Stimulated activated effector memory CD8-positive, alpha-beta T cell treated with anti-CD3 and anti-CD28 coated beads, Interleukin-12 subunit alpha, Interleukin-12 subunit beta, amount 100 ng/mL, for 72 hours (primary cell): ENCODE measurements at regions not wholly inside any gene's neighbourhood (a gene's known extent, or its start where the extent isn't known, plus 50 kb on each side); places are given as distances from the start of the nearest gene placed in this dataset.
"Not testable (repeated sequence)": the region's sequence is repeated elsewhere in the genome, so short reads cannot be mapped to it uniquely, and the experiment has no call there.

Source experiments
- ATAC-seq: fragments of 150-1000 bp; cut with Tn5 transposase; 2 replicates; pipeline ENCODE4 v1.10.0; 2021
- DNase-seq, 2 donors: peaks; one replicate each; pipeline ENCODE4 v3.0.0; 2021 to 2022; ENCODE audit warnings: low spot score in 2 of 2
- H3K27ac Mint-ChIP-seq: one replicate; pipeline ENCODE4 v1.8.0; 2022; ENCODE audit warnings: mild to moderate bottlenecking, mixed read lengths
- H3K36me3 Mint-ChIP-seq: one replicate; pipeline ENCODE4 v1.8.0; 2022; ENCODE audit warnings: mild to moderate bottlenecking, mixed read lengths
- H3K4me1 Mint-ChIP-seq: one replicate; pipeline ENCODE4 v1.8.0; 2022; ENCODE audit warnings: mixed read lengths
- H3K4me3 Mint-ChIP-seq: one replicate; pipeline ENCODE4 v1.8.0; 2022; ENCODE audit warnings: mild to moderate bottlenecking, mixed read lengths
- H3K9me3 Mint-ChIP-seq: one replicate; pipeline ENCODE4 v1.8.0; 2022; ENCODE audit warnings: mixed read lengths

DNA sequence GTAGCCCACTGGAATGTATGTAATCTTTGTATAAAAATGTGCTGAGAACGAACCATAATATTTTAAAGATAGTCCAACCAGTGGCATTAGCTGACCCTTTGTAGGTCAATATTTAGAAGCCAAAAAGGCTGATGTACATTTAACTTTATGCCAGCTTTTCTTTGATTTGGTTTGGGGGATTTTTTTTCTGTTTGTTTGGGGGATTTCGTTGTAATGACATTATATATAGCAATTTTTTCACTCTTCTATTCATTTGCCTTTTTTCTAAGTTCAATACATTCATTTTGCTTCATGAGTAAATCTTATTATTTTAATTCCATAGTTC lies 382.0 kb upstream of the NOCT start:
- Mint-ChIP-seq H3K27ac (no peak overlapping the region), H3K4me3 (no peak overlapping the region), H3K36me3 (no peaks in the 10 kb centered on the region), H3K9me3 (peaks cover 6% of the 10 kb centered on the region), H3K4me1 (no peaks in the 10 kb centered on the region)
- ATAC-seq (no peak), DNase-seq (no peak)

DNA sequence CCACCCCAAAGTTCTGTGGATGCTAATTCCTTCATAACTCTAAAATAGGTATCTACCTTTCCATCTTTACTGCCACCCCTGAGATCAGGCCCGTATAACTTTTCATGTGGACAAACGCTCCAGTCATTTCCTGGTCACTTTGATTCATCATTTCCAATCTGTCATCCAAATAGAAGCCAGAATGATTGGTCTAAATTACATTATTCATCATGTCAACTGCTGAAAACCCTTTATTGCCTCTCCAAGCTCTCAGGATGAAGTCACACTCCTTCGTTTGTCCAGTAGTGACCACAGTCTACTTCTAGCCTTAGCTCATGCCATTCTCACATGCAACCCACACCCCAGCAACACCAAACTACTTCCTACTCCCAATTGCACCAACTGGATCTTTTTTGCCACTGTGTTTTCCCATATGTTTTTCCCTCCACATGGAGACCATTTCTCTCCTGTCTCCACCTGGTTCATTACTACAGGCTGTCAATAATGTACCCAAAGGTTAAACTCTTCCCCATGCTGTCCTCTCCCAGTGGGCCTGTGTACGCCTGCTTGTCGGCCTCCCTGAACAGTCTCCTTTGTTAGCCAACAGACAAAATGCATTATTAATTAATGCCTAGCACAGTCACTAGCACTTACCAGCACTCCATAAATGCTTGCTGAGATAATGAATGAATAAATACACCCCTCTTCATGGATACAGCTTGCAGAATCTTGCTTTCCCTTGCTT lies 382.6 kb upstream of the NOCT start:
- Mint-ChIP-seq H3K9me3 (peaks cover 6% of the 10 kb centered on the region), H3K4me1 (no peaks in the 10 kb centered on the region), H3K36me3 (no peaks in the 10 kb centered on the region), H3K4me3 (no peak overlapping the region), H3K27ac (no peak overlapping the region)
- ATAC-seq (no peak), DNase-seq (no peak)

DNA sequence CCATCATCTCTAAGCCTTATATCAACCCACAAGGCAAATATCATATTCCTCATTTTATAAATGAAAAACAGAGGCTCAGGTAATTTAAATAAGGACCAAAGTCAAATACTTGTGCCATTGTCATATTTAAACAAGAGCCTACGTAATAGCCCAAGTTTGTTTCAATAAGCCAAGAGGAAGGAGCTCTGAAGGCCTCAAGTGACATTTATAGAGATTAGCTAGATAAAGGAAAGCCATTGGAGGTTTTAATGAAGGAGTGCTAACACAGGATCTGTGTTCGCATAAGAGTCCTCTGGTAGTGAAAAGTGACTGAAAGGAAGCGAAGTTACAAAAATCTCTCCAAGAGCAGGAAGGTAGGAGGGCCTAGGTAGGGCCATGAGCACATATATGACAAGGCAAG lies 384.9 kb upstream of the NOCT start:
- H3K36me3 Mint-ChIP-seq: no peaks in the 10 kb centered on the region
- ATAC-seq: no peak
- no peak overlapping the region for H3K4me3 Mint-ChIP-seq
- H3K4me1 Mint-ChIP-seq: no peaks in the 10 kb centered on the region
- H3K27ac Mint-ChIP-seq: no peak overlapping the region
- H3K9me3 Mint-ChIP-seq: peaks cover 6% of the 10 kb centered on the region
- DNase-seq: no peak

DNA sequence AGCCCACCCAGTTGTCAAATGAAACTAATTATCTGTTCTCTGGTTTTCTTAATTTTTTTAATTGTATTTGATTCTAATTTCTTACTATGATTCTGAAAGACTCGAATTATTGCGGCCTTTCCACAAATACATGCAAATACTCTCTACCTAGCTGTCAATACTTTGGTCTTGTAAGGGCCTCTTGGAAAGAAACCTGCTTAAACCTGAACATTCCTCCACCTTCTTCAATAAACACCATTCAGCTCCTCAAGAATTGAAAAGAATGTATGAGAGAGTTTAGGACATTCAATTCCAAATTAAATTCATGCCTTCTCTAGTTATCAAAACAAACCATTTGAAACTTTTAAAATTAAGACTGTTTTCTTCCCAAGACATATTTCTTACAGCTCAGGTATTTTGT lies 385.9 kb upstream of the NOCT start:
- Mint-ChIP-seq H3K27ac (no peak overlapping the region), H3K4me3 (no peak overlapping the region), H3K9me3 (peaks cover 6% of the 10 kb centered on the region), H3K4me1 (no peaks in the 10 kb centered on the region), H3K36me3 (no peaks in the 10 kb centered on the region)
- DNase-seq (no peak), ATAC-seq (no peak)

DNA sequence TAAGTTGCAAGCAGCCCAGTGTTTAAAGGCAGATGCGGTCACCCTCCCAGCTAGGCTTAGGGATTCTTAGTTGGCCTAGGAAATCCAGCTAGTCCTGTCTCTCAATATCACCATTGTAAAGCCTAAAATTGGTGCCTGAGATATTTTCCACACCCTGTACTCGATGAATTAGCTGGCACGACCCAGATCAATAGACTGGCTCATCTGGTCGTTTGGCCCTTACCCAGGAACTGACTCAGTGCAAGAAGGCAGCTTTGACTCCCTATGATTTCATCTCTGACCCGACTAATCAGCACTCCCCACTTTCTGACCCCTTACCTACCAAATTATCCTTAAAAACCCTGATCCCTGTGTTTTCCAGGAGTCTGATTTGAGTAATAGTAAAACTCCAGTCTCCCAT lies 384.9 kb upstream of the SLC7A11 start:
- Mint-ChIP-seq H3K36me3 (no peaks in the 10 kb centered on the region), H3K4me1 (no peaks in the 10 kb centered on the region), H3K9me3 (no peaks in the 10 kb centered on the region), H3K27ac (no peak overlapping the region), H3K4me3 (no peak overlapping the region)
- ATAC-seq: no peak
- no peak for DNase-seq

DNA sequence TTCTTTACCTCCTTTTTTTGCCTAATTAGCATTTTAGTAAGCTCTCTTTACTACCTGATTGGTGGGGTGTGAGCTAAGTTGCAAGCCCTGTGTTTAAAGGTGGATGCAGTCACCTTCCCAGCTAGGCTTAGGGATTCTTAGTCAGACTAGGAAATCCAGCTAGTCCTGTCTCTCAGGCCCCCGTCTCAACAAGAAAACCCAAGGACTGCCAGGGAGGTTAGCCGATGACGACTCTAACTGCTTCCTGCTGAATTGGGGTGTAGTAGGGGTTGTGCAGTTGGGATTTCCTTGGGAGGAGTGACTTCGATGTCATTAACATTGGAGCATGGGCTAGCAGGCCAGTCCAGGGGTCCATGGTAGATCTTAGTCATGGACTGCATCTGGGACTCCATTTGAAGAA lies 380.2 kb upstream of the SLC7A11 start:
- not testable (repeated sequence) for H3K27ac Mint-ChIP-seq, H3K9me3 Mint-ChIP-seq, H3K36me3 Mint-ChIP-seq, H3K4me1 Mint-ChIP-seq, ATAC-seq, DNase-seq, H3K4me3 Mint-ChIP-seq

DNA sequence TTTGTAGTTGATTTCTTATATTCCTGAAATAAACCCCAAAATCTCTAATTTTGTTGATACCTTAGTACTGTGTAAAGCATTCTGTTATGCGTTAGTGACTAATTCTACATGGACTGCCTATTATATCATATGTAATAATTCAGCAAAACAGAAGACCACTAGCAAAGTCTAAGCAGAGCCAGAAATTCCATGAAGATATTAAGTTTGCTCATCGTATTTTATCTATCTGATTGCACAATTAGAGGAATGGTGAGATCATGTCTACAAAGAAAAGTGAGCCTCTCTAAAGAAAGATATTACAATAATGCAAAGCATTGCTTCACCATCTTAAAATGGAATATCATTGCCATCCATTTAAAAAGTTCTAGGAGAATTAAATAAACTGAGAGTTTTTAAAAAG lies 374.6 kb upstream of the SLC7A11 start:
- Mint-ChIP-seq H3K36me3 (no peaks in the 10 kb centered on the region), H3K27ac (no peak overlapping the region)
- no peak for ATAC-seq

DNA sequence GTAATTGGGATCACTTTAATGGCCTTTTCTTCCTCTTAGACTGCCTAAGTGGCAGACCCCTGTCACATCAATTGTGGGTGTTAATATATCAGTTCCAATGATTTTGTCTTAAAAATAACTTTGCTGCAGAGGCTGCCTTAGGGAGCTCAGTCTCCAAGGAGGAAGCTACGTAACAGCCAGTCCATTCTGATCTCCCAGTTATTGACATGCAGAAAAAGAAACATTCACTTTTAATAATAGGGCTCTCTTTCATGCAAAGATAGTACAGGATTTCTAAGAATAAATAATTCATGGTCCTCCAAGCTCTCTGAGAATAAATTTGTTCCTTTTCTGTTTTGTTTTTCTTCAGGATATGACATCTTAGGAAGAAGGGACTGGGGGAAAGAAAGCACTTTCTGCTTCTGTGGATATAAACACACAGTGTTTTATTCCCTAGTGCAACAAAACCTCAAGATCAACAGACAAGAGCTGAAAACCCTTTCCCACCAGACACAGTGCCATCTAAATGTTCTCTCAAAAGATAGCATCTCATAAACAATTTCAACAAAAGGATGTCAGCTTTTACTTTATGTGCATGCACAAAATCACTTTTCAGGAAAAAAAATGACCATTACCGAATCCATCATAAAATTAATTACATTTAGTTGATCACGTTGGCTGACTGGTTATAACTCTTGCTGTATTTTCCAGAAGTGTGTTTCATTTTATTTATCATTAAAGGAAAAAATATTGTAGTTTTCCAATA lies 372.4 kb upstream of the SLC7A11 start:
- Mint-ChIP-seq H3K4me3 (no peak overlapping the region), H3K4me1 (no peaks in the 10 kb centered on the region), H3K36me3 (no peaks in the 10 kb centered on the region), H3K27ac (no peak overlapping the region), H3K9me3 (peaks cover 6% of the 10 kb centered on the region)
- no peak for DNase-seq
- ATAC-seq: no peak

More for the DNA sequence above, 374.6 kb upstream of the SLC7A11 start:
- Mint-ChIP-seq H3K4me3 (no peak overlapping the region), H3K9me3 (peaks cover 6% of the 10 kb centered on the region), H3K4me1 (no peaks in the 10 kb centered on the region)
- no peak for DNase-seq

DNA sequence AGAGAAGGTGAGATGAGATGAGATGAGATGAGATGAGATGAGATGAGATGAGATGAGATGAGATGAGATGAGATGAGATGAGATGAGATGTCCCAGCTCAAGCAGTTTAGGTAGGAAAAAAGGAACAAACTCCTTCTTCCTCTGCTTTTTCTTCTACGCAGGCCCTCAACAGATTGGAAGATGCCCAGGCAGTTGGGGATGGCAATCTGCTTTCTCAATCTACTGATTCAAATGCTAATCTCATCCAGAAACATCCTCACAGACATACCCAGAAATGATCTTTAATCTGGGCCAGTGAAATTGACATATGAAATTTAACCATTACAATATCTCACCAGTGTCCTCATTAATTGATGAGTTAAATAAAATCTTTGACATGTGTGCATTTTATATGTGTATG lies 370.3 kb upstream of the SLC7A11 start:
- H3K4me3 Mint-ChIP-seq: no peak overlapping the region

DNA sequence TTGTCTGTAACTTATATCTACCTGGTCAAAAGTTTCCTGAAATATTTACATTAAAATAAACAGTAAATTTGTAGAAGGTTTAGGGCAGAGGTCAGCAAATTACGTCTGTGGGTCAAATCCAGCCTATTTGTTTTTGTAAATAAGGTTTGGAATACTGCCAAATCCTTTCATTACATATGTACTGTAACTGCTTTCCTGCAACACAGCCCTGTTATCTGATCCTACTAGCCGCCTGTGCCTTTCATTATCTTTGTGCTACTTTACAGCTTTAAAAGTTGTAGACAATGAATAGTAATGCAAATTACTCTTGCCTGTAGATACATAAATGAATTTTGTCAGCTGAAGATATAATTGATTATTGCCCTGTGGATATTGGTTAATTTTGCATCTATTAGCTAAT lies 369.6 kb upstream of the SLC7A11 start:
- no peaks in the 10 kb centered on the region for H3K36me3 Mint-ChIP-seq
- H3K27ac Mint-ChIP-seq: no peak overlapping the region
- no peak overlapping the region for H3K4me3 Mint-ChIP-seq
- DNase-seq: no peak
- no peaks in the 10 kb centered on the region for H3K4me1 Mint-ChIP-seq
- H3K9me3 Mint-ChIP-seq: no peaks in the 10 kb centered on the region
- no peak for ATAC-seq

More for the DNA sequence above, 370.3 kb upstream of the SLC7A11 start:
- no peak for ATAC-seq
- Mint-ChIP-seq H3K9me3 (no peaks in the 10 kb centered on the region), H3K27ac (no peak overlapping the region), H3K36me3 (no peaks in the 10 kb centered on the region), H3K4me1 (no peaks in the 10 kb centered on the region)
- DNase-seq: no peak

DNA sequence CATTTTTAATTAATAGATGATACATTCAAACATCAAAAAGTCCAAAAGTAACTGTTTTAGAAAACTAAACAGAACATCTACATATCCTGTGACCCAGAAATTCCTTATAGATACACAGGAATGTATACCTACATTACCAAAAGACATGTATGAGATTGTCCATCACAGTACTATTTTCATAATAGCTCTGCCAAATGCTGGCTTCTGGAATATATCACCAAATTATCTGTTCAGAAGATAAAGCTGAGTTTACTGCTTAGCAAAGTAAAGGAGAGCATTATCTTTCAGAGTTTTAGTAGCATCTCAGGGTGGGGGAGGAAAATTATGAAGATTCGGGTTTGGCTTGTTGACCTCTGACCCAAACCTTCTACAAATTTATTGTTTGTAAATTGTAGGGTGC lies 368.9 kb upstream of the SLC7A11 start:
- no peak for DNase-seq
- Mint-ChIP-seq H3K9me3 (no peaks in the 10 kb centered on the region), H3K27ac (no peak overlapping the region), H3K4me1 (no peaks in the 10 kb centered on the region), H3K4me3 (no peak overlapping the region), H3K36me3 (no peaks in the 10 kb centered on the region)
- ATAC-seq: no peak

DNA sequence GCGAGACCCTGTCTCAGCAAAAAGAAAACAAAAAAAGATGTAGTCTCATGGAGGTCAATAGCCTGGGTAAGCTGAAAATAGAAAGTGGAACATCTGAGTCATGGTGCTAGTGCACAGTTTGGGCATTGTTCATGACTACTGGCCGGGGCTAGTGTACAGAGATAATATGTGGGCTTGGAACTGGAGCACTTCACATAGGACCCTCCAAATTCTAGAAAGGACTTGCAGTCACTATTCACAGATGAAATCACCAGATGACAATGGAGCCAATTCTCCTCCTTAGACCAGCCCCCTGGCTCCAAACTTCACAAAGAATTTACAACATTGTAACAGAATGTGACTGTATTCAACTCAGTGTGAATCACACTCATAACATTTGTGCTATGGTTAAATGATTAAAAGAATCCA lies 367.8 kb upstream of the SLC7A11 start:
- no peak for ATAC-seq
- no peak overlapping the region for H3K27ac Mint-ChIP-seq
- no peaks in the 10 kb centered on the region for H3K36me3 Mint-ChIP-seq
- no peaks in the 10 kb centered on the region for H3K4me1 Mint-ChIP-seq
- H3K9me3 Mint-ChIP-seq: no peaks in the 10 kb centered on the region
- no peak for DNase-seq
- H3K4me3 Mint-ChIP-seq: no peak overlapping the region

DNA sequence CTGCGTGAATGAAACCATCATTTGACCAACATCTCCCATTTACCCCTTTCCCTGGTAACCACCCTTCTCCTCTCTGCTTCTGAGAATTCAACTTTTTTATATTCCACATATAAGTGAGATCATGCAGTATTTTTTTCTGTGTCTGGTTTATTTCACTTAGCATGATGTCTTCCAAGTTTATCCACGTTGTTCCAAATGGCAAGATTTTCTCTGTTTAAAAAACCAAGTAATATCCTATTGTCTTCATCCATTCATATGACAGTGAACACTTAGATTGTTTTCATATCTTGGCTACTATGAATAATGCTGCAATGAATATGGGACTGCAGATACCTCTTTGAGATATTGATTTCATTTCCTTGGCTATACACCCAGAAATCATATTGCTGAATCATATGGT lies 362.4 kb upstream of the SLC7A11 start:
- Mint-ChIP-seq H3K4me3 (no peak overlapping the region), H3K27ac (no peak overlapping the region), H3K4me1 (no peaks in the 10 kb centered on the region), H3K9me3 (no peaks in the 10 kb centered on the region), H3K36me3 (no peaks in the 10 kb centered on the region)
- ATAC-seq (no peak), DNase-seq (no peak)

DNA sequence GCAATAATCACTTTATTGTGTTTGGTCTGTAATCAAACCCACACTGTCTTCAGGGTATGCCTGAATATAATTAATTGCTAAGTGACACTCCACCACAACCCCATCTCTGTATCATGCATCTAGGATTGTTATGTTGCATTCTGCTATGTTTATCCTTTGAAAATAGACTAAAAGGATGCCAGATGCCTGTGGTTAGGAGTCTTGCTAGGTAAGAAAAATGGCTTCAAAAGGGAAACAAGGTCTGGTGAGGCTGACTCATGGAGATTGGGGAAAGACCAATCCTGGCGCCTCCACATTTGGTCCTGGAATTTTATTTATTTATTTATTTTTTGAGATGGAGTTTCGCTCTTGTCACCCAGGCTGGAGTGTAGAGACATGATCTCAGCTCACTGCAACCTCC lies 360.5 kb upstream of the SLC7A11 start:
- Mint-ChIP-seq H3K27ac (no peak overlapping the region), H3K36me3 (no peaks in the 10 kb centered on the region)
- ATAC-seq: no peak

DNA sequence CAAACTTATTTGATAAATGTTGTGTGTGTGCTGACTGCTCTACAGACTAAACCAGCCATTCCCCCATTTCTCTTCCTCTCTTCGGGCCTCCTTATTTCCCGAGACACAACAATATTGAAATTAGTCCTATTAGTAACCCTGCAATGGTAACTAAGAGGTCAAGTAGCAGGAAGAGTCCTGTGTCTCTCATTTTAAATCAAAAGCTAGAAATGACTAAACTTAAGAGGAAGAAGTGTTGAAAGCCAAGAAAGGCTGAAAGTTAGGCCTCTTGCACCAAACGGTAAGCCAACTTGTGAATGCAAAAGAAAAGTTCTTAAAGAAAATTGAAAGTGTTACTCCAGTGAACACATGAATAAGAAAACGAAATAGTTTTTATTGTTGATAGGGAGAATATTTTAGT lies 357.8 kb upstream of the SLC7A11 start:
- DNase-seq (no peak), ATAC-seq (no peak)
- Mint-ChIP-seq H3K4me1 (no peaks in the 10 kb centered on the region), H3K4me3 (no peak overlapping the region), H3K9me3 (no peaks in the 10 kb centered on the region), H3K27ac (no peak overlapping the region), H3K36me3 (no peaks in the 10 kb centered on the region)

More for the DNA sequence above, 360.5 kb upstream of the SLC7A11 start:
- Mint-ChIP-seq H3K4me1 (no peaks in the 10 kb centered on the region), H3K4me3 (no peak overlapping the region), H3K9me3 (no peaks in the 10 kb centered on the region)
- DNase-seq: no peak

DNA sequence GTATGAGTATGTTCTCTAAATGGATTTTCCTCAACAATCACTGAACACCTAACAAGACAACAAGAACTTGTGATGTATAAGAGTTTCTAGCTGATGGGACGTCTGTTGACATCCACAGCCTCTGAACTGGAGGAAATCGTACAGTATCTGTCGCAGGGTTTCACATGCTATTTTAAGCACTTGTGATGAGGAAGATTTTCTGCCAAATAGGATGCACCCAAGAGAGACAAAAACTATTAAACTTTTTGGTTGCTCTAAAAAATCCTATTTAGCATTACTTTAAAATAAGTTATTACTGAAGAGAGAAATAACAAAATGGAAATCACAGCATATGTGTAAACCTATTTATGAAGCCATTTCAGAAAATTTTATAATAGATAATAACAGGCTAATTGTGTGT lies 356.1 kb upstream of the SLC7A11 start:
- no peak overlapping the region for H3K27ac Mint-ChIP-seq
- no peaks in the 10 kb centered on the region for H3K4me1 Mint-ChIP-seq
- H3K36me3 Mint-ChIP-seq: no peaks in the 10 kb centered on the region
- ATAC-seq (no peak), DNase-seq (no peak)
- H3K4me3 Mint-ChIP-seq: no peak overlapping the region
- no peaks in the 10 kb centered on the region for H3K9me3 Mint-ChIP-seq
